GM12873 (cell line): ENCODE measurements at regions not wholly inside any gene's neighbourhood (a gene's known extent, or its start where the extent isn't known, plus 50 kb on each side); places are given as distances from the start of the nearest gene placed in this dataset.

Experiments used
- TF ChIP-seq, protein P1 (sequence below): IDR thresholded peaks from 2 replicates; pipeline ENCODE4 v1.5.1; 2012; ENCODE audit warnings: low read depth, mild to moderate bottlenecking, moderate library complexity, low read length, control low read depth; ENCODE audit not compliant: insufficient read depth; ENCODE audit errors: missing control alignments

- TF ChIP-seq, protein P1, sequence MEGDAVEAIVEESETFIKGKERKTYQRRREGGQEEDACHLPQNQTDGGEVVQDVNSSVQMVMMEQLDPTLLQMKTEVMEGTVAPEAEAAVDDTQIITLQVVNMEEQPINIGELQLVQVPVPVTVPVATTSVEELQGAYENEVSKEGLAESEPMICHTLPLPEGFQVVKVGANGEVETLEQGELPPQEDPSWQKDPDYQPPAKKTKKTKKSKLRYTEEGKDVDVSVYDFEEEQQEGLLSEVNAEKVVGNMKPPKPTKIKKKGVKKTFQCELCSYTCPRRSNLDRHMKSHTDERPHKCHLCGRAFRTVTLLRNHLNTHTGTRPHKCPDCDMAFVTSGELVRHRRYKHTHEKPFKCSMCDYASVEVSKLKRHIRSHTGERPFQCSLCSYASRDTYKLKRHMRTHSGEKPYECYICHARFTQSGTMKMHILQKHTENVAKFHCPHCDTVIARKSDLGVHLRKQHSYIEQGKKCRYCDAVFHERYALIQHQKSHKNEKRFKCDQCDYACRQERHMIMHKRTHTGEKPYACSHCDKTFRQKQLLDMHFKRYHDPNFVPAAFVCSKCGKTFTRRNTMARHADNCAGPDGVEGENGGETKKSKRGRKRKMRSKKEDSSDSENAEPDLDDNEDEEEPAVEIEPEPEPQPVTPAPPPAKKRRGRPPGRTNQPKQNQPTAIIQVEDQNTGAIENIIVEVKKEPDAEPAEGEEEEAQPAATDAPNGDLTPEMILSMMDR, result no peak
Measured at GRCh38 chr10:14381475-14381874, 50.8 kb upstream of the FRMD4A start.

DNA sequence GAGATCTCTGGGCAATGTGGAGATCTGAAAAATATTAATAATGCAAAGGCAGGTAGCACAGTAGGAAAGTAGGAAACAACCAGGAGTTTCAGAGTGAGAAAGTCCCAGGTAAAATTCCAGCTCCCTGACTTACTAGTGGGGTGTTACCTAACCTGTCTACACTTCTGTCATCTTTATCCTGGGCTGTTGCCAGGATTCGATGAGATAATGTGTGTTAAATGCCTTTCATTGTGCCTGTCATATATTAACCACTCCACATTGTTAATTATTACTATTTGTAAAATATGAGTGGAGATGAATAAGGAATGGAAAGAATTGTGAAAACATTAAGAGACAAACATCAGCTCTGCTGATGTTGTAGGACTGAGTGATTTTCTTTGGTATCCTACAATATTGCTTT is 50.0 kb upstream of the FRMD4A start:
- TF ChIP-seq, protein P1, result no peak
